Mesenchymal stem cell (in vitro differentiated cells and primary cell): ENCODE measurements at regions not wholly inside any gene's neighbourhood (a gene's known extent, or its start where the extent isn't known, plus 50 kb on each side); places are given as distances from the start of the nearest gene placed in this dataset.

Experiments
- DNase-seq: peaks from one replicate; pipeline ENCODE4 v3.0.0-alpha.2; 2013
- H2AFZ ChIP-seq: one replicate; pipeline ENCODE4 v1.6.1; 2013; ENCODE audit warnings: low read depth, mild to moderate bottlenecking, control low read depth, inconsistent platforms, low read length, moderate library complexity
- H2AK5ac ChIP-seq: 2 replicates; pipeline ENCODE4 v1.6.1; 2013; ENCODE audit warnings: low read length, moderate library complexity, mild to moderate bottlenecking, inconsistent platforms; ENCODE audit not compliant: severe bottlenecking
- H2BK120ac ChIP-seq: one replicate; pipeline ENCODE4 v1.6.1; 2013; ENCODE audit warnings: low read depth, mild to moderate bottlenecking, inconsistent platforms, low read length, moderate library complexity
- H2BK12ac ChIP-seq, 2 experiments: one replicate each; pipeline ENCODE4 v1.6.1; 2013; ENCODE audit warnings: inconsistent platforms in 2 of 2, low read length in 2 of 2, mild to moderate bottlenecking in 2 of 2, moderate library complexity in 2 of 2, control low read depth in 1 of 2
- H2BK15ac ChIP-seq: one replicate; pipeline ENCODE4 v1.6.1; 2013; ENCODE audit warnings: mild to moderate bottlenecking, low read depth, inconsistent platforms; ENCODE audit not compliant: poor library complexity, severe bottlenecking
- H2BK5ac ChIP-seq: 2 replicates; pipeline ENCODE4 v1.6.1; 2013; ENCODE audit warnings: low read depth, mild to moderate bottlenecking, low read length, control low read depth, inconsistent platforms; ENCODE audit not compliant: poor library complexity, severe bottlenecking
- H3K14ac ChIP-seq, 2 experiments: one replicate each; pipeline ENCODE4 v1.6.1; 2013; ENCODE audit warnings: inconsistent platforms in 2 of 2, low read length in 2 of 2, control low read depth in 1 of 2, mild to moderate bottlenecking in 1 of 2, moderate library complexity in 1 of 2
- H3K18ac ChIP-seq, 2 experiments: one replicate each; pipeline ENCODE4 v1.6.1; 2013; ENCODE audit warnings: inconsistent platforms in 2 of 2, low read length in 2 of 2, control low read depth in 1 of 2, low read depth in 1 of 2, mild to moderate bottlenecking in 1 of 2
- H3K23ac ChIP-seq, 2 experiments: one replicate each; pipeline ENCODE4 v1.6.1; 2013; ENCODE audit warnings: inconsistent platforms in 2 of 2, low read length in 2 of 2, mild to moderate bottlenecking in 2 of 2, moderate library complexity in 2 of 2, control low read depth in 1 of 2
- H3K27ac ChIP-seq: 2 replicates; pipeline ENCODE4 v1.5.1; 2013; ENCODE audit warnings: mild to moderate bottlenecking, moderate library complexity, low read length, control low read depth, inconsistent platforms; ENCODE audit not compliant: poor library complexity, severe bottlenecking
- H3K27me3 ChIP-seq, 2 experiments: 2 replicates each; pipeline versions ENCODE4 v1.6.1 to v1.7.0; 2013; ENCODE audit warnings: low read length in 2 of 2, mild to moderate bottlenecking in 2 of 2, moderate library complexity in 2 of 2, control low read depth in 1 of 2, inconsistent platforms in 1 of 2; ENCODE audit not compliant: control insufficient read depth in 1 of 2, insufficient read depth in 1 of 2
- H3K36me3 ChIP-seq, 2 experiments: 2 replicates each; pipeline versions ENCODE4 v1.6.1 to v1.7.0; 2013; ENCODE audit warnings: low read length in 2 of 2, control low read depth in 1 of 2, inconsistent platforms in 1 of 2, low read depth in 1 of 2, mild to moderate bottlenecking in 1 of 2; ENCODE audit not compliant: insufficient read depth in 2 of 2, control insufficient read depth in 1 of 2
- H3K4ac ChIP-seq, 2 experiments: one replicate each; pipeline ENCODE4 v1.6.1; 2013; ENCODE audit warnings: inconsistent platforms in 2 of 2, low read length in 2 of 2, mild to moderate bottlenecking in 2 of 2, moderate library complexity in 2 of 2, control low read depth in 1 of 2, low read depth in 1 of 2
- H3K4me1 ChIP-seq: 2 replicates; pipeline ENCODE4 v1.6.1; 2013; ENCODE audit warnings: low read depth, low read length, control low read depth; ENCODE audit not compliant: control insufficient read depth, insufficient read depth
- H3K4me2 ChIP-seq: 2 replicates; pipeline ENCODE4 v1.6.1; 2013; ENCODE audit warnings: low read length, mild to moderate bottlenecking, inconsistent platforms; ENCODE audit not compliant: poor library complexity, severe bottlenecking
- H3K4me3 ChIP-seq, 2 experiments: 2 replicates each; pipeline versions ENCODE4 v1.5.1 to v1.7.0; 2013; ENCODE audit warnings: low read length in 2 of 2, mild to moderate bottlenecking in 2 of 2, control low read depth in 1 of 2, low read depth in 1 of 2; ENCODE audit not compliant: insufficient read depth in 1 of 2
- H3K79me1 ChIP-seq: replicated peaks from 2 replicates; pipeline ENCODE4 v1.6.1; 2013; ENCODE audit warnings: mild to moderate bottlenecking, control low read depth, low read length, inconsistent platforms; ENCODE audit not compliant: poor library complexity, severe bottlenecking
- H3K9ac ChIP-seq: 2 replicates; pipeline ENCODE4 v1.7.0; 2013; ENCODE audit warnings: mild to moderate bottlenecking, low read length, moderate library complexity
- H3K9me3 ChIP-seq: 2 replicates; pipeline ENCODE4 v1.7.0; 2013; ENCODE audit warnings: mild to moderate bottlenecking, low read length; ENCODE audit not compliant: control insufficient read depth
- H4K8ac ChIP-seq: one replicate; pipeline ENCODE4 v1.6.1; 2013; ENCODE audit warnings: inconsistent platforms, mild to moderate bottlenecking, low read length, moderate library complexity
- H4K91ac ChIP-seq: one replicate; pipeline ENCODE4 v1.6.1; 2013; ENCODE audit warnings: mild to moderate bottlenecking, low read length, inconsistent platforms
- WGBS: methylation state at CpG from one replicate; pipeline ENCODE4 v1.1.7; 2013; ENCODE audit warnings: mixed read lengths; 5-methylcytosine and 5-hydroxymethylcytosine counted together

DNA sequence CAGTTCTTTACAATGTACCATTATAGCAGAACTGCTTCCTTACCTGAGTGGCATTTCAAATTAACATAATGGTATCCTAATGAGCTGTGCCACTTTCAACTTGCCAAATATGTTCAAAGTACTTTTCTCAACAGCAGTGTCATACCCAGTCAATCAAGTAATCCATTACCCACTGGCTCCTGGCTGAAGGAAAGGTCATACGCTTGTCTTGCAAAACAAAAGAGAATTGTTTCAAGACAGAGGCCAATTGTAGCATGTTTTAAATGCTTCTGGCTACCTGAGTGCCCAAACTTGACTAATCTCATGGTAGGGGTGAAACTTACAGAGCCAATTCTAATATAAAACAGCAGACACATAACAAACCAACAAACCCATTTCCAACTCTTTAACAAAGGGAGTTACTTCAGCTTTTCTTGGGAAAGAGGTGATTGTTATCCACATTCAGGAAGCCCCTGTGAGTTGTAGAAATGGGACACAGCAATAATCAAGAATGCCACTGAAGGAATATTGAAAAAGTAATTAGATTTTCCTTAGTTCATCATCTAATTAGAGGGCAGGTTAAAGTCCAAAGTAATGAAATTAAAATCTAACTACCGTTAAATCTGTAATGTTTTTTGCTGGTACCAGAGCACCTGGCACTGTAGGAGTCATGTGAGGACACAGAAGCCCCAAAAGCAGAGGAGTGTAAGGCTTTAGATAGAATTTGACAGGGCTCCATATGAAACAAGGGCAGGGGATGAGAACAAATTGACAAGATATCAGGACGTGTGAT, 241.9 kb downstream of the RWDD3 start:
- Histone ChIP-seq H3K4ac (no peak overlapping the region), H3K23ac (no peak overlapping the region), H2AK5ac (no peak overlapping the region), H3K18ac (no peak overlapping the region), H2AFZ (no peak overlapping the region), H3K4me2 (no peak overlapping the region), H3K79me1 (no peaks in the 10 kb centered on the region), H3K27me3 (no peaks in the 10 kb centered on the region), H4K91ac (no peak overlapping the region), H3K14ac (no peak overlapping the region), H3K27ac (no peak overlapping the region), H3K36me3 (no peaks in the 10 kb centered on the region), H3K4me3 (no peak overlapping the region), H2BK120ac (no peak overlapping the region), H2BK12ac (no peak overlapping the region), H3K9me3 (no peaks in the 10 kb centered on the region), H3K4me1 (no peaks in the 10 kb centered on the region), H2BK15ac (no peak overlapping the region), H4K8ac (no peak overlapping the region), H2BK5ac (no peak overlapping the region), H3K9ac (no peak overlapping the region)
- WGBS = 85% methylated on average over 2 of the region's 3 CpGs
- no peak for DNase-seq

DNA sequence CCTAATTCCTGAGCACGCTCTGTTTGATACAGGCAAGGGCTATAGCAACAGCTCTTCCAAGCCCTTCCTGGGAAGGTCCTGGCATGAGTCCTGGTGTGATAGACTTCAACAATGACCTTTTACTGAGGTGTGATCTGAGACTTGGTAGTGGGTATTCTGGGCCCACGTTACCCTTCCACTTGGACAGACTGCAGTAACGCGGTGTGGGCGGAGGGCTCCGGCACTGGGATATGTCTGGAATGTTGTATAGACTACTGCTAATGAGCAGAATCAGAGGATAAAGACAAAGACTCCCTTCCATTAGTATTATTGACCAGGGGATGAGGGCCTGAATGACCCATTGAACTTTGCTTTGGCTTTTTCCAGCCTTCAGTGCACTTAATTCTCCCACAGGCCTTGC, 262.3 kb downstream of the RWDD3 start:
- Histone ChIP-seq H3K4me2 (no peak overlapping the region), H3K4me3 (no peak overlapping the region), H3K14ac (no peak overlapping the region), H2BK15ac (no peak overlapping the region), H2BK120ac (no peak overlapping the region), H3K23ac (no peak overlapping the region), H3K27ac (no peak overlapping the region), H2AFZ (no peak overlapping the region), H3K27me3 (no peaks in the 10 kb centered on the region), H3K9ac (no peak overlapping the region), H4K91ac (no peak overlapping the region), H3K18ac (no peak overlapping the region), H3K4ac (no peak overlapping the region), H3K36me3 (no peaks in the 10 kb centered on the region), H3K79me1 (no peaks in the 10 kb centered on the region), H3K4me1 (no peaks in the 10 kb centered on the region), H2BK12ac (no peak overlapping the region), H2BK5ac (no peak overlapping the region), H2AK5ac (no peak overlapping the region), H4K8ac (no peak overlapping the region), H3K9me3 (peaks cover 4% of the 10 kb centered on the region)
- no peak for DNase-seq
- 96% methylated on average over 6 of the region's 6 CpGs for WGBS

DNA sequence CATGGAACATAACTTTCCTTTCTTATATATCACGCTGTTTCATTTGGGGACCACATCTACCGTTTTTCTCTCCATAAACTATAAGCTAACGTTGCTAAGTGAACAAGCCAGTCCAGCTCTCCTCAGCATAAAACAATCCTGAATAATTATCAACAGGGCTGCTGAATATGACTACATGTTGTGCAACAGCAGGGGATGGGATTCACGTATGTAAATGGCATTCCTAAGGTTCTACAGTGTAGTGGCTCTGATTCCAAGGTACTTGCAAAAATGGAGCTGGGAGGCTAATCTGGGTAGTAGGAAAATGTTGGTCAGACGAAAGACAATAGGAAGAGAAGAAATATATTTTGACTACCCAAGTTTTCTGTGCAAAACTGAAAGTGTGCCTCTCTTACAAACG, 262.8 kb downstream of the RWDD3 start:
- WGBS = 83% methylated on average over 6 of the region's 6 CpGs
- H3K9me3 ChIP-seq = no peaks in the 10 kb centered on the region

GRCh38 chr1:95497566-95497965, 263.6 kb downstream of the RWDD3 start:
- no peak overlapping the region for H2AK5ac ChIP-seq
- H2BK120ac ChIP-seq = no peak overlapping the region
- H3K14ac ChIP-seq = no peak overlapping the region
- no peak overlapping the region for H2AFZ ChIP-seq
- H3K27ac ChIP-seq = no peak overlapping the region
- no peak overlapping the region for H3K4ac ChIP-seq
- no peak overlapping the region for H2BK15ac ChIP-seq
- H3K9me3 ChIP-seq = no peaks in the 10 kb centered on the region
- H2BK12ac ChIP-seq = no peak overlapping the region
- no peak overlapping the region for H3K18ac ChIP-seq
- no peaks in the 10 kb centered on the region for H3K4me1 ChIP-seq
- H2BK5ac ChIP-seq = no peak overlapping the region
- H3K79me1 ChIP-seq = no peaks in the 10 kb centered on the region
- no peak overlapping the region for H4K91ac ChIP-seq
- no peaks in the 10 kb centered on the region for H3K27me3 ChIP-seq
- no peak overlapping the region for H3K23ac ChIP-seq
- no peak overlapping the region for H3K4me3 ChIP-seq
- WGBS = 90% methylated on average over 4 of the region's 4 CpGs
- H4K8ac ChIP-seq = no peak overlapping the region
- no peaks in the 10 kb centered on the region for H3K36me3 ChIP-seq
- no peak overlapping the region for H3K4me2 ChIP-seq
- H3K9ac ChIP-seq = no peak overlapping the region
- DNase-seq = no peak

More for the DNA sequence above, 262.8 kb downstream of the RWDD3 start:
- H3K23ac ChIP-seq = no peak overlapping the region
- H3K27ac ChIP-seq = no peak overlapping the region
- H3K36me3 ChIP-seq = no peaks in the 10 kb centered on the region
- H2BK15ac ChIP-seq = no peak overlapping the region
- no peak overlapping the region for H2AK5ac ChIP-seq
- no peak overlapping the region for H4K91ac ChIP-seq
- H3K4me1 ChIP-seq = no peaks in the 10 kb centered on the region
- no peak overlapping the region for H3K4ac ChIP-seq
- no peak overlapping the region for H2AFZ ChIP-seq
- no peak overlapping the region for H2BK12ac ChIP-seq
- H2BK5ac ChIP-seq = no peak overlapping the region
- no peaks in the 10 kb centered on the region for H3K27me3 ChIP-seq
- H3K9ac ChIP-seq = no peak overlapping the region
- H3K4me3 ChIP-seq = no peak overlapping the region
- H3K18ac ChIP-seq = no peak overlapping the region
- H4K8ac ChIP-seq = no peak overlapping the region
- DNase-seq = no peak
- H2BK120ac ChIP-seq = no peak overlapping the region
- H3K4me2 ChIP-seq = no peak overlapping the region
- H3K79me1 ChIP-seq = no peaks in the 10 kb centered on the region
- H3K14ac ChIP-seq = no peak overlapping the region
